ENCODE measurements at regions not wholly inside any gene's neighbourhood (a gene's known extent, or its start where the extent isn't known, plus 50 kb on each side); places are given as distances from the start of the nearest gene placed in this dataset.

DNA sequence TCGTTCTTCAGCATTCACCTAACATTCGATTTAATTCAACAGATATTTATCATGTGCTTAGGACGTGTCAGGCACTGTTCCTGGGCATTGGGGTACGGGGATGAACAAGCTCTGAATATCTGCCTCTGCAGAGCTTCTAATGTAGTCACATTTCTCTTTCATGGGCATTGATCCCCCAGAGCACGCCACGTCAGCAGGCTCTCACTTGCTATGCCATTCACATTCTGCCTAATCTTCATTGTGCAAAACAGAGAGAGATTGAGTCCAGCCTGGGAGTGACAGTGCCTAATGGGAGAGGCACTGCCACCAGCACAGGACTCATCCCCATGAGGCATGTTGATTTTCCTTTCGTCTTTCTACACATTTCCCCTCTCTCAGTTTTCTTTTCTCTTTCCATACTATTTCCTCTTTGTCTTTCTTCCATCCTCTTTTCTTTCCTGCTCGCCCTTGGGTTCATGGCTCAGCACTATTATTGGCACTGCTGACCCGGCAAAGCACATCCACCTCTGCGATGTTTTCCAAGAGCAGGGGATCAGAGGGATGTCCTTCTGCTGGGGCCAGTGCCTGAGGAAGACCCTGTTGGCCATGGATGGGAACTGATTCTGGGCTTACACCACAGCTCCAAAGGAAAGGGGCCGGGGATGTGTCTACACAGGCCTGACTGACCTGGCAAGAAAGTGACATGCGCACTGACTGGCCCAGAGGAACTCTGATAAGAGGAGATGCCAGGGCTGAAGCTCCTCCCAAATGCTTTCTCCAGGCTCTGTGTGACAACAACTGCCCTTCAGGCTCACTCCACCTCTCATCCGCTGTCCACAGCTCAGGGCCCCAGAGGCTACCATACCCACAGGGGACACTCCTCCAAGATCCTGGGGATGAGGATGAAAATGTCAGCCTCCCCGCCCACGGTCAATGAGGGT, 195.9 kb downstream of the TOMM20 start:
- TF ChIP-seq EZH2 (IDR thresholded peaks at IDR 0.05; ENCODE audit: insufficient read depth, low read length) = no peak
- TF ChIP-seq, protein P1, sequence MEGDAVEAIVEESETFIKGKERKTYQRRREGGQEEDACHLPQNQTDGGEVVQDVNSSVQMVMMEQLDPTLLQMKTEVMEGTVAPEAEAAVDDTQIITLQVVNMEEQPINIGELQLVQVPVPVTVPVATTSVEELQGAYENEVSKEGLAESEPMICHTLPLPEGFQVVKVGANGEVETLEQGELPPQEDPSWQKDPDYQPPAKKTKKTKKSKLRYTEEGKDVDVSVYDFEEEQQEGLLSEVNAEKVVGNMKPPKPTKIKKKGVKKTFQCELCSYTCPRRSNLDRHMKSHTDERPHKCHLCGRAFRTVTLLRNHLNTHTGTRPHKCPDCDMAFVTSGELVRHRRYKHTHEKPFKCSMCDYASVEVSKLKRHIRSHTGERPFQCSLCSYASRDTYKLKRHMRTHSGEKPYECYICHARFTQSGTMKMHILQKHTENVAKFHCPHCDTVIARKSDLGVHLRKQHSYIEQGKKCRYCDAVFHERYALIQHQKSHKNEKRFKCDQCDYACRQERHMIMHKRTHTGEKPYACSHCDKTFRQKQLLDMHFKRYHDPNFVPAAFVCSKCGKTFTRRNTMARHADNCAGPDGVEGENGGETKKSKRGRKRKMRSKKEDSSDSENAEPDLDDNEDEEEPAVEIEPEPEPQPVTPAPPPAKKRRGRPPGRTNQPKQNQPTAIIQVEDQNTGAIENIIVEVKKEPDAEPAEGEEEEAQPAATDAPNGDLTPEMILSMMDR (IDR thresholded peaks at IDR 0.05; ENCODE audit: insufficient read depth, low read depth, low read length) = no peak

Measured in astrocyte (in vitro differentiated cells and primary cell).